Stomach (tissue), 8 donors: ENCODE measurements at regions not wholly inside any gene's neighbourhood (a gene's known extent, or its start where the extent isn't known, plus 50 kb on each side); places are given as distances from the start of the nearest gene placed in this dataset.

Experiments
- DNase-seq, 2 donors: peaks; one replicate each; pipeline versions ENCODE4 v3.0.0 to v3.0.0-alpha.2; 2013 to 2019
- H3K27ac ChIP-seq, 5 donors: fragments of 200-600 bp in 4 of 5; sonication (generic) in 4 of 5; one replicate each; pipeline ENCODE4 v1.5.1; 2013 to 2019; ENCODE audit warnings: mild to moderate bottlenecking in 1 of 5, moderate library complexity in 1 of 5
- H3K27me3 ChIP-seq, 3 donors: fragments of 200-600 bp; sonication (generic); one replicate each; pipeline ENCODE4 v1.5.1; 2017 to 2019; ENCODE audit warnings: mixed run types in 1 of 3
- H3K36me3 ChIP-seq, 4 donors: fragments of 200-600 bp; sonication (generic); 1 replicate in 3 of 4; 2 replicates in 1 of 4; pipeline ENCODE4 v1.5.1; 2016 to 2019
- H3K4me1 ChIP-seq, 4 donors: fragments of 200-600 bp; sonication (generic); one replicate each; pipeline ENCODE4 v1.5.1; 2016 to 2019
- H3K4me3 ChIP-seq, 4 donors: fragments of 200-600 bp; sonication (generic) in 3 of 4; one replicate each; pipeline ENCODE4 v1.5.1; 2016 to 2019; ENCODE audit warnings: mild to moderate bottlenecking in 1 of 4
- H3K9me3 ChIP-seq, 4 donors: fragments of 200-600 bp; sonication (generic); one replicate each; pipeline ENCODE4 v1.5.1; 2016 to 2019
- CTCF ChIP-seq, 7 experiments: fragments of 450-650 bp in 4 of 7; fragments of 200-600 bp in 3 of 7; sonication (generic) in 3 of 7; IDR thresholded peaks; one replicate each; pipeline ENCODE4 v1.5.1; 2016 to 2019; ENCODE audit warnings: antibody characterized with exemption in 7 of 7, control low read depth in 2 of 7, mild to moderate bottlenecking in 1 of 7
- EP300 ChIP-seq: sonication (generic); formaldehyde crosslinking; IDR thresholded peaks from one replicate; pipeline ENCODE4 v1.6.1; 2017; ENCODE audit warnings: antibody characterized with exemption
- POLR2A ChIP-seq, 4 donors: fragments of 450-650 bp; IDR thresholded peaks; one replicate each; pipeline ENCODE4 v1.6.1; 2016; ENCODE audit warnings: antibody characterized with exemption in 4 of 4, control low read depth in 2 of 4, mild to moderate bottlenecking in 1 of 4, moderate library complexity in 1 of 4
- POLR2AphosphoS5 ChIP-seq, 3 donors: sonication (generic); formaldehyde crosslinking; IDR thresholded peaks; one replicate each; pipeline ENCODE4 v1.6.1; 2016; ENCODE audit warnings: antibody characterized with exemption in 3 of 3
- WGBS, 5 donors: extraction: QIAGEN DNeasy Blood & Tissue Kit in 3 of 5; methylation state at CpG; one replicate each; pipeline versions ENCODE4 v1.1.5 to v1.1.7; 2013 to 2018; 5-methylcytosine and 5-hydroxymethylcytosine counted together
- intact Hi-C: fragments of 100-400 bp; cut with DNase I; formaldehyde crosslinking; loops from one replicate; pipeline ENCODE4 v1.15.1; 2023; ENCODE audit warnings: low total_unique reads
- donor health status: healthy with polysubstance abuse.
- donor health status: Bipolar disorder and iron deficiency.
- donor health status: healthy.

DNA sequence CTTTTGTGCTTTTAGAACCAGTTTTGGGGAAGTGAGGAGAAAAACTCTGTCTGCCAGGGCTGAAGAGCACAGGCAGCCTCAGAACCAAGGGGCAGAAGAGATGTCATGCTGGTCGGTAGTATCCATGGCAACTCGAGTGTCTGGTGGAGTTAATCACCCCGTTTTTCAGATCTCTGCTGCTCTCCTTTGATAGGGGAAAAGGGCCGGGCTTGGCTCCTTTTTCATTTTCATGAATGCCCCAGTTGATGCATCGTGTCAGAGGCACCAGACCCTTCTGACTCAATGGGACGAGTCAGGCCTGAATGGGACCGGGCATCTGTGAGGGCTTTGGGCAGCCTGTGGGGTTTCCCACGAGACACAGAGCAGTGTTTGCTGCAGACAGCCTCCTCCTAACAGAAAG lies 304.6 kb downstream of the ABCC12 start:
- Histone ChIP-seq H3K4me3 (no peak overlapping the region), H3K4me1 (no peaks in the 10 kb centered on the region), H3K27ac (no peak overlapping the region), H3K36me3 (no peaks in the 10 kb centered on the region), H3K9me3 (no peaks in the 10 kb centered on the region), H3K27me3 (no peaks in the 10 kb centered on the region)
- 58 to 71% (median 68%) methylated on average over 8 of the region's 8 CpGs for WGBS, 5 donors
- intact Hi-C loops = no loop called here
- TF ChIP-seq POLR2A (IDR thresholded peaks at IDR 0.05) = no peak
- TF ChIP-seq CTCF (IDR thresholded peaks at IDR 0.05) = no peak
- DNase-seq = peak in 1 of 2 donors; percentile 48

DNA sequence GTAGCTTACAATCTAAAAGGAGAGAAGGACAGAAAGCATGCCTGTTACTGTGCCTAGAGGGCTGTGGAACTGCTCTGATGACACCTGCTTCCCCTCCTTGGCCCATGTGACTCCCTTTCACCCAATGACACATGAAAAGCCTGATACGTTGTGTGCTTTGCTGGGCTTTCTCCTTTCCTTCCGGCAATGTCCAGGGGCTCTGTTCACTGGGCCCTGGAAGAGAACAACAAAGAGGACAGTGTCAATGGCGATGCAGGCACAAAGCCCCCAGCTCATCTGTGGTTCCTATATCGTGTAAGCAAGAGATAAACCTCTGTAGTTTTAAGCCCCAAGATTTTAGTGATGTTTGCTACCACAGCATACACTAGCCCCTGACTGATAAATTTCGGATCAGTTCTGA lies 306.1 kb downstream of the ABCC12 start:
- Histone ChIP-seq H3K27me3 (no peaks in the 10 kb centered on the region), H3K4me3 (no peak overlapping the region), H3K27ac (no peak overlapping the region), H3K4me1 (no peaks in the 10 kb centered on the region), H3K36me3 (no peaks in the 10 kb centered on the region), H3K9me3 (no peaks in the 10 kb centered on the region)
- 63 to 86% (median 78%) methylated on average over 5 of the region's 5 CpGs for WGBS, 5 donors
- DNase-seq = no peak
- TF ChIP-seq POLR2A (IDR thresholded peaks at IDR 0.05) = no peak
- no peak for TF ChIP-seq POLR2AphosphoS5 (IDR thresholded peaks at IDR 0.05)
- TF ChIP-seq EP300 = no peak
- intact Hi-C loops = no loop called here

GRCh38 chr16:47848421-47849109 lies 307.2 kb downstream of the ABCC12 start:
- no peaks in the 10 kb centered on the region for H3K4me1 ChIP-seq
- no peaks in the 10 kb centered on the region for H3K36me3 ChIP-seq
- peak in 1 of 2 donors; percentile 27 for DNase-seq
- intact Hi-C loops = no loop called here
- TF ChIP-seq EP300 (no peak), CTCF (IDR thresholded peaks at IDR 0.05) (no peak), POLR2AphosphoS5 (IDR thresholded peaks at IDR 0.05) (no peak), POLR2A (IDR thresholded peaks at IDR 0.05) (no peak)
- no peak overlapping the region for H3K4me3 ChIP-seq
- H3K27me3 ChIP-seq = no peaks in the 10 kb centered on the region
- no peak overlapping the region for H3K27ac ChIP-seq
- 31 to 39% (median 36%) methylated on average over 5 of the region's 5 CpGs for WGBS, 5 donors
- H3K9me3 ChIP-seq = no peaks in the 10 kb centered on the region

DNA sequence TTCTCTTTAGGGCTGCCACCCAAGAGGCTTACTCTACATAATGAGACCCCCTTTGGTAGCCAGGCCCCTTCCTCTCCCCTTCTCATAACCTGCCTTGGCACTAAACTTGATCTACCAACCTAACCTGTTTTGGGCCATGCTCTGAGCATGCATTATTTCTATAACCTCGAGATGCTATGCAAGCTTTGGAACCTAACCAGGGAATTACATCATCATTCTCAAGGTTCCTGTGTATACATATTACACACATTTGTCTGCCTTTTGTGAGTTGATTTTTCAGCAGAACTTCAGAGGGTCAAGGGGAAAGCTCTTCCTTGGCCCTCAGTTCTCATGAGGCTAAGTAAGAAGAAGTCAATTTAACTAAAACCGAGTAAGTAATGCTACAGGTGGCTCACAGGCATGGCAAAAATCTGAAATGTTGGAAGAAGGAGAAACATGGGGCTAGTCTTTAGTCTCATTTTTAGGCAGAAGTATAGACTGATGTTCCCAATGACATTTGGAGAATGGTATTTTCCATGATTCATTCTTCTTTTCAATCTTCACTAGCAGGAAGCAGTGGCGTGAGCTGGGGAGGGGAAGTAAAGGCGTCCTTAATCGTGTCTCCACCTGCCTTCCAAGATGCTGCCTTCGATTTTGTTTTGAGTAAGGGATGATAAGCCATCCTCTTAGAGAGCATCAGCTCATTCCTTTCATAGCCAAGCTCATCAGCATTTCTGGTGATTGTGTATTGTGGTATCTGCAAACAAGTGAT lies 308.4 kb downstream of the ABCC12 start:
- 71 to 79% (median 74%) methylated on average over 6 of the region's 6 CpGs for WGBS, 5 donors
- intact Hi-C loops = no loop called here

More for the DNA sequence above, 308.4 kb downstream of the ABCC12 start:
- DNase-seq = peak in 1 of 2 donors; percentile 43
- Histone ChIP-seq H3K4me3 (no peak overlapping the region), H3K27ac (no peak overlapping the region), H3K4me1 (no peaks in the 10 kb centered on the region), H3K9me3 (no peaks in the 10 kb centered on the region), H3K36me3 (no peaks in the 10 kb centered on the region), H3K27me3 (no peaks in the 10 kb centered on the region)
- TF ChIP-seq POLR2A (IDR thresholded peaks at IDR 0.05) (no peak), EP300 (no peak), CTCF (IDR thresholded peaks at IDR 0.05) (no peak), POLR2AphosphoS5 (IDR thresholded peaks at IDR 0.05) (no peak)
